ENCODE measurements at regions not wholly inside any gene's neighbourhood (a gene's known extent, or its start where the extent isn't known, plus 50 kb on each side); places are given as distances from the start of the nearest gene placed in this dataset.

GRCh38 chr6:51057296-51057695 is 238.6 kb downstream of the TFAP2B start (continued):
- TF ChIP-seq, protein P1, sequence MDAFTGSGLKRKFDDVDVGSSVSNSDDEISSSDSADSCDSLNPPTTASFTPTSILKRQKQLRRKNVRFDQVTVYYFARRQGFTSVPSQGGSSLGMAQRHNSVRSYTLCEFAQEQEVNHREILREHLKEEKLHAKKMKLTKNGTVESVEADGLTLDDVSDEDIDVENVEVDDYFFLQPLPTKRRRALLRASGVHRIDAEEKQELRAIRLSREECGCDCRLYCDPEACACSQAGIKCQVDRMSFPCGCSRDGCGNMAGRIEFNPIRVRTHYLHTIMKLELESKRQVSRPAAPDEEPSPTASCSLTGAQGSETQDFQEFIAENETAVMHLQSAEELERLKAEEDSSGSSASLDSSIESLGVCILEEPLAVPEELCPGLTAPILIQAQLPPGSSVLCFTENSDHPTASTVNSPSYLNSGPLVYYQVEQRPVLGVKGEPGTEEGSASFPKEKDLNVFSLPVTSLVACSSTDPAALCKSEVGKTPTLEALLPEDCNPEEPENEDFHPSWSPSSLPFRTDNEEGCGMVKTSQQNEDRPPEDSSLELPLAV (CRISPR knock-in tag; conservative IDR thresholded peaks at IDR 0.05; ENCODE audit: low read depth), result no peak
- TF ChIP-seq ZFX (CRISPR knock-in tag; IDR thresholded peaks at IDR 0.05; ENCODE audit: low read depth) (no peak), ZNF3 (CRISPR knock-in tag; IDR thresholded peaks at IDR 0.05) (no peak), ZNF543 (CRISPR knock-in tag; IDR thresholded peaks at IDR 0.05) (no peak), KLF12 (CRISPR knock-in tag; IDR thresholded peaks at IDR 0.05; ENCODE audit: borderline replicate concordance) (no peak), SALL1 (CRISPR knock-in tag; IDR thresholded peaks at IDR 0.05) (no peak), MTF2 (CRISPR knock-in tag; IDR thresholded peaks at IDR 0.05; ENCODE audit: borderline replicate concordance) (no peak), TCF12 (IDR thresholded peaks at IDR 0.05) (no peak), TCF12 (CRISPR knock-in tag; IDR thresholded peaks at IDR 0.05) (no peak)

DNA sequence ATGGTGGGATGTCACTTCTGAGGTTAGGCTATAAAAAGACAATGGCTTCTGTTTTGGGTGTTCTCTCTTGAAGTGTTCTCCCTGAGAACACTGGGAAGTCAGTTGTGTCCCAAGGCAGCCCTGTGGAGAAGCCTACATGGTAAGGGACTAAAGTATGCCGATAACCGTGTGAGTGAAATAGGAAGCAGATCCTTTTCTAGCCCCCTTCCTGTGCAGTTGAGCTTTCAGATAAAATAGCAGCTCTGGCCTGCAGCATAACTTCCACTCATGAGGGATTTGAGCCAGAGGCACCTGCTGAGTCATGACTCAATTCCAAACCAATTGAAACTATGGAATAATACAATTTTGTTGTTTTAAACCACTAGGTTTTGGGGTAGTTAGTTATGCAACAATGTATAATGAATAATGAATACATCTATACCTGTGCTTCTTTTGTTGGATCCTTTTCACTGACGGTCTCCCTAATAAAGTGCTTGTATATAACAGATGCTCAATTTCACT is 241.6 kb downstream of the TFAP2B start:
- Histone ChIP-seq H3K9ac (ENCODE audit: insufficient read depth, low read depth, low read length) (no peak overlapping the region), H3K4me2 (ENCODE audit: low read depth, low read length) (no peak overlapping the region), H3K27me3 (ENCODE audit: control insufficient read depth in 1 of 2, insufficient read depth in 2 of 2, low read length in 2 of 2) (no peaks in the 10 kb centered on the region), H2AFZ (ENCODE audit: low read length) (no peak overlapping the region), H3K4me1 (ENCODE audit: insufficient read depth, low read length) (no peaks in the 10 kb centered on the region), H3K27ac (ENCODE audit: extremely low read length, insufficient read depth, low read length) (no peak overlapping the region), H3K79me2 (ENCODE audit: insufficient read depth, low read length) (no peaks in the 10 kb centered on the region), H3K4me3 (replicated peaks in 1 of 3; ENCODE audit: insufficient read depth in 1 of 3, low read depth in 2 of 3, low read length in 3 of 3) (no peak overlapping the region), H3K36me3 (replicated peaks in 1 of 2; ENCODE audit: control insufficient read depth in 1 of 2, insufficient read depth in 2 of 2, low read length in 2 of 2) (no peaks in the 10 kb centered on the region), H4K20me1 (ENCODE audit: insufficient read depth, low read length) (no peaks in the 10 kb centered on the region), H3K9me3 (ENCODE audit: low read length) (peaks cover 16% of the 10 kb centered on the region)
- WGBS (ENCODE audit: low lambda C conversion rate), result 44% methylated on average over 3 of the region's 3 CpGs
- no TSS peak for BruUV-seq (replicated peaks)
- intact Hi-C loops (cut with micrococcal nuclease; ENCODE audit: unreplicated experiment) (no loop called here), in situ Hi-C loops (cut with HindIII; ENCODE audit: extremely low pct_ligation_motif_present, low pct_unique_long_range_greater_than_20kb) (no loop called here)
- ATAC-seq, result no peak
- ChIA-PET POLR2A (no interaction called here), CTCF (ENCODE audit: low intra/inter-chr PET ratio, low total read pairs) (no interaction called here)
- no peak for TF ChIP-seq JARID2 (CRISPR knock-in tag; IDR thresholded peaks at IDR 0.05; ENCODE audit: insufficient replicate concordance)
- no peak for TF ChIP-seq ZNF777 (CRISPR knock-in tag; IDR thresholded peaks at IDR 0.05)
- DNase-seq (ENCODE audit: low spot score), result no peak
- FAIRE-seq, result no peak
